Gastrocnemius medialis (tissue), 4 donors: ENCODE measurements at regions not wholly inside any gene's neighbourhood (a gene's known extent, or its start where the extent isn't known, plus 50 kb on each side); places are given as distances from the start of the nearest gene placed in this dataset.
"Not testable (repeated sequence)": the region's sequence is repeated elsewhere in the genome, so short reads cannot be mapped to it uniquely, and the experiment has no call there.

Experiments
- CTCF ChIP-seq, 5 experiments: fragments of 450-650 bp in 3 of 5; fragments of 200-600 bp in 2 of 5; sonication (generic) in 2 of 5; IDR thresholded peaks in 4 of 5; conservative IDR thresholded peaks in 1 of 5; 1 replicate in 4 of 5; 2 replicates in 1 of 5; pipeline ENCODE4 v1.5.1; 2016 to 2019; ENCODE audit warnings: antibody characterized with exemption in 5 of 5, mild to moderate bottlenecking in 3 of 5, moderate library complexity in 3 of 5
- POLR2A ChIP-seq, 2 donors: fragments of 450-650 bp; IDR thresholded peaks; one replicate each; pipeline ENCODE4 v1.6.1; 2017; ENCODE audit warnings: antibody characterized with exemption in 2 of 2, mild to moderate bottlenecking in 2 of 2, moderate library complexity in 2 of 2

GRCh38 chr5:87511778-87512177 lies 99.0 kb upstream of the CCNH start:
- not testable (repeated sequence) for TF ChIP-seq CTCF (IDR thresholded peaks at IDR 0.05 in 4 of 5, conservative IDR thresholded peaks at IDR 0.05 in 1 of 5); POLR2A (IDR thresholded peaks at IDR 0.05)
